Effector memory CD8-positive, alpha-beta T cell (primary cell): ENCODE measurements at regions not wholly inside any gene's neighbourhood (a gene's known extent, or its start where the extent isn't known, plus 50 kb on each side); places are given as distances from the start of the nearest gene placed in this dataset.

ENCODE experiments used
- ATAC-seq: fragments of 150-1000 bp; cut with Tn5 transposase; replicated peaks from 2 replicates; pipeline ENCODE4 v1.10.0; 2021; ENCODE audit warnings: mild to moderate bottlenecking, moderate library complexity
- DNase-seq, 3 experiments: peaks; one replicate each; pipeline ENCODE4 v3.0.0; 2021
- H3K27ac Mint-ChIP-seq, 2 donors: one replicate each; pipeline ENCODE4 v1.8.0; 2022; ENCODE audit warnings: mild to moderate bottlenecking in 2 of 2, mixed read lengths in 2 of 2, moderate library complexity in 2 of 2
- H3K27me3 Mint-ChIP-seq, 2 donors: one replicate each; pipeline ENCODE4 v1.8.0; 2022; ENCODE audit warnings: mixed read lengths in 2 of 2
- H3K36me3 Mint-ChIP-seq: one replicate; pipeline ENCODE4 v1.8.0; 2022; ENCODE audit warnings: mild to moderate bottlenecking, moderate library complexity, mixed read lengths; ENCODE audit not compliant: insufficient read depth
- H3K4me1 Mint-ChIP-seq, 2 donors: one replicate each; pipeline ENCODE4 v1.8.0; 2022; ENCODE audit warnings: low read depth in 2 of 2, mixed read lengths in 2 of 2
- H3K4me3 Mint-ChIP-seq, 2 donors: one replicate each; pipeline ENCODE4 v1.8.0; 2022; ENCODE audit warnings: mild to moderate bottlenecking in 2 of 2, mixed read lengths in 2 of 2, moderate library complexity in 2 of 2
- H3K9me3 Mint-ChIP-seq, 2 donors: one replicate each; pipeline ENCODE4 v1.8.0; 2022; ENCODE audit warnings: mixed read lengths in 2 of 2

DNA sequence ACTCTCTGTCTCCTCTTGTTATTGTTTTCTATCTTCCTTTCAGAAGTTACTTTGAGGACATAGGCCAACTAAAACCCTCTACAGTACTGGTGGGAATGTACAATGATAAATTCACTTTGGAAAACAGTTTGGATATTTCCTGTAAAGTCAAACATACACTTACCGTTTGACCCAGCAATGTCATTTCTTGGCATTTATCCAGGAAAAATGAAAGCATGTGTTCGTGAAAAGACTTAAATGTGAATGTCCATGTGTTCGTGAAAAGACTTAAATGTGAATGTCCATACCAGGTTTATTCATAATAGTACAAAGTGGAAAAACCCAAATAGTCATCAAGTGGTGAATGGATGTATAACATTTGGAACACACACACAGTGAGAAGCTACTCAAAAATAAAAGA lies 361.5 kb upstream of the DPH6 start:
- DNase-seq (no peak), ATAC-seq (no peak)
- H3K27ac Mint-ChIP-seq, result no peak overlapping the region
- H3K4me3 Mint-ChIP-seq, result no peak overlapping the region
- no peaks in the 10 kb centered on the region for H3K36me3 Mint-ChIP-seq
- no peaks in the 10 kb centered on the region for H3K4me1 Mint-ChIP-seq
- peaks cover 6 to 8% of the 10 kb centered on the region in 2 donors for H3K9me3 Mint-ChIP-seq
- H3K27me3 Mint-ChIP-seq, result no peaks in the 10 kb centered on the region

DNA sequence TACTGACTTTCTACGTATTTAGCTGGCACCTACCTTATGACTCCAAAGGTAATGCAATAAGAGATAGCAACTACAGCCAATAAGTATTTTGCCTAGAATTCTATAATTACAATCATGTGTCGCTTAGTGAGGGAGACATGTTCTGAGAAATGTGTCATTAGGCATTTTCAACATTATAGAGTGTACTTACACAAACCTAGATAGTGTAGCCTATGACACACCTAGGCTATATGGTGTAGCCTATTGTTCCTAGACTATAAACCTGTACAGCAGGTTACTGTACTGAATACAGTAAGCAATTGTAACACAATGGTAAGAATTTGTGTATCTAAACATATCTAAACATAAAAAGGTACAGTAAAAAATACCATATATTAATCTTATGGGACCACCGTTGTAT lies 363.4 kb upstream of the DPH6 start:
- Mint-ChIP-seq H3K9me3 (peaks cover 0 to 8% of the 10 kb centered on the region in 2 donors), H3K27ac (no peak overlapping the region), H3K4me1 (no peaks in the 10 kb centered on the region), H3K27me3 (no peaks in the 10 kb centered on the region), H3K36me3 (no peaks in the 10 kb centered on the region), H3K4me3 (no peak overlapping the region)
- no peak for DNase-seq
- no peak for ATAC-seq

DNA sequence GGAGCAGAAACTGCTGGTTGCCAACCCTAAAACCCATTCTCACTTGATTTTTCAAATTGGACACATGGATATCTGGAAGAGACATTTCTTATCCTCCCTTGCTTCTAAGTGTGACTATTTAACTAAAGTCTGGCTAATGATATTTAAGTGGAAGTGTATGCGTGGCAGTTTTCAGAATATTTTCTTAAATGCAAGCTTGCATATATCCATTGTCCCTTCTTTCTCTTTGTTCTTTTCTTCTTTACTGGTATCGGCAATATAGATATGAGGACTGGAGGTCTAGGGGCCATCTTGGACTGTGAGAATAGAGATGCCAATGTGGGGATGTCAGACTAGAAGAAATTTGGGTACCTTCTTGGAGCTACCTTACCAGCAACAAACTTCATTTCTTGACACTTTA lies 364.3 kb upstream of the DPH6 start:
- ATAC-seq (no peak), DNase-seq (no peak)
- Mint-ChIP-seq H3K4me3 (no peak overlapping the region), H3K36me3 (no peaks in the 10 kb centered on the region), H3K27ac (no peak overlapping the region), H3K9me3 (peaks cover 0 to 10% of the 10 kb centered on the region in 2 donors), H3K4me1 (no peaks in the 10 kb centered on the region), H3K27me3 (no peaks in the 10 kb centered on the region)

DNA sequence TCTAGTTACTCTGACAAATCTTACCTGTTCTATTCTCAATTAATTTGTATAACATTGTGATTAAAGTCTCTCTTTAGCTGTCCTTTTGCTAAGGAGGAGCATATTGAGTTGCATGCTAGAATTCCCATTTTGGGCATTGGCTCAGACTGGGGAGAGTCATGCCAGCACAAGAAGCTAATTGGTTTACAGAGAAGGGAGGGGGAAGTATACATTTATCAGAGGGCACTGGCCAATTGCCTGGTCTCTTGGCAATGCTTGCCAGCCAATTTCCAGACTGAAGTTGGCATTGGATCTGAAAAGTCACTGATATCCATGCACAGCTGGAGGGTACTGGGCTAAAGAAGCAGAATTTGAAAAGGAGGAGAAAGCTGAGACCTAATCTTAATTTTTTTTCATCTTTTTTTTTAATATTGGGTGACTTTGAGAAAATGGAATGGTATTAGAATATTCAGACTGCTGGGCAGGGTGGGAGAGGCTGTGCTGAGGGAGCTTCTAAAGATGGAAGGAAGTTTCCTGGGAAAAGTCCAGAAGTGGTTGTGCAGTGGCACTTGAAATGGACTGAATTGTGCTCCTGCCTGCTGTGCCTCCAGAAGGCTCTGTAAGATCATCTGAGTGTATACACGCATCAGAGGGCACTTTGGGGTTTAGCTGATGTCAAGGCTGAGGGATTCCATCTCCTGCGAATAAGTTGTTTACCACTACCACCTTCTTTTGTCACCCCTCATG lies 365.2 kb upstream of the DPH6 start:
- no peaks in the 10 kb centered on the region for H3K4me1 Mint-ChIP-seq
- ATAC-seq (no peak), DNase-seq (no peak)
- peaks cover 0 to 10% of the 10 kb centered on the region in 2 donors for H3K9me3 Mint-ChIP-seq
- H3K27ac Mint-ChIP-seq, result no peak overlapping the region
- no peaks in the 10 kb centered on the region for H3K36me3 Mint-ChIP-seq
- no peak overlapping the region for H3K4me3 Mint-ChIP-seq
- no peaks in the 10 kb centered on the region for H3K27me3 Mint-ChIP-seq

DNA sequence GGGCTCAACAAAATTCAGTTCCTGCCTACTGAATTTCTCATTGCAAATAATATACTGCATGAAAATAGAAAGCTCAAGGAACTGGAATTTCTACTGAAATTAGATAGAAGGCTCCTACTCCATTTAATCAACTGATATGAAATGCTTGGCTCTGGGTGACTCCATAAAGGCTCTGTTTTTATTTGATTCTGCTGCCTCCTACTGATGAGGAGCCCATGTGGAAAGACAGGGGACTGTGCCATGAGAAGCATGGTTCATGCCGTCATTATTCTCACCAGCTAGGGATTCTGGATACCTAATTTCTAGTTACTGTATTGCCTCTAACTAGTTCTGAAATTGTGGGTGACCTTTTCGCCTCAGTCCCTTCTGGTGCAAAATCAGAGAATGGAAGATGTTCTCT lies 366.2 kb upstream of the DPH6 start:
- Mint-ChIP-seq H3K9me3 (peaks cover 0 to 7% of the 10 kb centered on the region in 2 donors), H3K27ac (no peak overlapping the region), H3K4me1 (no peaks in the 10 kb centered on the region), H3K36me3 (no peaks in the 10 kb centered on the region), H3K27me3 (no peaks in the 10 kb centered on the region), H3K4me3 (no peak overlapping the region)
- no peak for ATAC-seq
- DNase-seq, result no peak

DNA sequence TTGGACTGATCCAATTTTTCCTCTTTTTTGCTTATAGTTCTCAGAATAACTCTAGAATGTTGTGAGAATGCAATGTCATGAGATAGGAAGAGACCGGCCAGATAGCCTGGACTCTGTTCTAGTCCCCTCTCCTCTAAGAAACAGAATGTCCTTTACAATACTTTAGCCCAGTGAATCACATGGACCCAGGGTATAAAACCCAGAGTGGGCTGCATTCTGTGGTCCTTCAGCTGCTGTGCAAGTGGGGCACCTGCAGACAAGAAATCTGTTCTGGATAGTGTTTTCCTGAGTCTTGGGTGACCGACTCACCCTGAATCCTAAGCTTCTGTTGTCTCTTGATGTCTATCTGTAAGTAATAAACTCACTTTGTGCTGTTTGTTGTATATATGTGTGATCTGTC lies 368.6 kb upstream of the DPH6 start:
- no peaks in the 10 kb centered on the region for H3K4me1 Mint-ChIP-seq
- peaks cover 12 to 14% of the 10 kb centered on the region in 2 donors for H3K9me3 Mint-ChIP-seq
- H3K4me3 Mint-ChIP-seq, result no peak overlapping the region
- no peak for ATAC-seq
- H3K36me3 Mint-ChIP-seq, result no peaks in the 10 kb centered on the region
- no peak overlapping the region for H3K27ac Mint-ChIP-seq
- DNase-seq, result no peak
- no peaks in the 10 kb centered on the region for H3K27me3 Mint-ChIP-seq

DNA sequence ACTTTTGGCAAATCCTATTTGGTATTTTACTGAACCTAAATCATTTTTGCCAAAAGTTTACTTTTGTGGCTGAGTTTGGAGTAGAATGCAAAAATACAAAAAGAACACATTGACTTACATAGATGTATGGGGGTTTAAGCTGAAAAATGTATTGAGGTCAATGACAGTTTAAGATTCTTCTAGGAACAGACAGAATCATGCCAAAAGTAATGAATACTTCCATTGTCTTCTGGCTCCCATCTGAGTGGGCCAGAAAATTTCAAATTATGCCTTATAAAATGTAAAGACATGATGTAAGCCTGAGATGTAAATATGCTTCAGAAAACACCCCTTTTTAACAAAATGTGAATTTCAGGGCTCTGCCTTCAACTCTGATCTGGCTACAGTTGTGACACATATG lies 375.1 kb upstream of the DPH6 start:
- H3K4me3 Mint-ChIP-seq, result no peak overlapping the region
- no peaks in the 10 kb centered on the region for H3K4me1 Mint-ChIP-seq
- no peak for DNase-seq
- H3K9me3 Mint-ChIP-seq, result peaks cover 5 to 14% of the 10 kb centered on the region in 2 donors
- no peaks in the 10 kb centered on the region for H3K27me3 Mint-ChIP-seq
- ATAC-seq, result no peak
- no peak overlapping the region for H3K27ac Mint-ChIP-seq
- no peaks in the 10 kb centered on the region for H3K36me3 Mint-ChIP-seq

DNA sequence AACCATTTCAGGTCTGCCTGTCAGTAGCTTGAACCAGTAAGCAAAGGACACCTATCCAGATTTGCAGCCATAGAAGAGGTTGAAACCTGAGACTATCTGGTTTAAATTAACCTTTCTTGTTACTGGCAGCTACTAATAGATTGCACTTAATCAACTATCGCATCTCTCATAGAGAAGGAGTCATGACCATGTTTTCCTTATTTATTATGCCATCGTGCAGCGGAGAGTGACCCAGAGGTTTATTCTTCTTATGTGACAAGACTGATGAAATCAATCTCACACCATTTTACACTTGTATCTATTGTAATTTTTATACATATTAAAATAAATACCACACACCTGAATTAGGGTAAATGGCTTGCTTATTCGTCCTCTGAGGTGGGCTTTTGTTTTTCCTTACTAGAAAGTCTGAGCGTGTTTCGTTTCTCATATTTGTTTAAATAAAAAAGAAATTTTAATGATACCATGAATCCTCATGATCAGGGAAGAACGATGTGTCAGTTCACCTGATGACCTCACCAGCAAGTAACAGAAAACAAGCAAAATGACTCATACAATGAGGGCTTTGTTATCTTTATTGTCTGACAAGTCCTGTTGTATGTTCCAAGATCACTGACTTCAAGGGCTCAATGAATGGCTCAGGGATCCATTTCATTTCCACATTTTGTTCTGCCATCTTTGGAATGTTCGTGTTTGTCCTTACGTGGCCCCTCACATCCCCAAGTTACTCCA lies 379.5 kb upstream of the DPH6 start:
- ATAC-seq (no peak), DNase-seq (no peak)
- Mint-ChIP-seq H3K36me3 (no peaks in the 10 kb centered on the region), H3K9me3 (peaks cover 0 to 5% of the 10 kb centered on the region in 2 donors), H3K4me3 (no peak overlapping the region), H3K27me3 (no peaks in the 10 kb centered on the region), H3K4me1 (no peaks in the 10 kb centered on the region), H3K27ac (no peak overlapping the region)

DNA sequence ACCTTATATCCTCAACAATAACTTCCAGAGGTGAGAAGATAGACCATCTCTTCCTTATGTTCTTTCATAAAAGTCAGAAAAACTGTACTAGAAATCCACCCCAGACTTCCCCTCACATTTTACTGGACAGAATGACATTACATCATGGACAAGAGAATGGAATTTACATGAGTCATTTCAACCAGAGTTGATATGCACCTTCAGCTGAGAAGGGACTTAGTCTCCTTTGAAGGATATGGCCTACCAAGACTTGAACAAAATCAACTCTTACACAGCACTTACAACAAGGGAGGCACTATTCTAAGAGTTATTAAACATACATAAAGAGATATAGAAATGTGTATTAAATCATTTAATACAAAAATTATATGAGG lies 380.0 kb upstream of the DPH6 start:
- DNase-seq, result no peak
- ATAC-seq, result no peak
- Mint-ChIP-seq H3K9me3 (peaks cover 0 to 5% of the 10 kb centered on the region in 2 donors), H3K27ac (no peak overlapping the region), H3K4me1 (no peaks in the 10 kb centered on the region), H3K27me3 (no peaks in the 10 kb centered on the region), H3K4me3 (no peak overlapping the region), H3K36me3 (no peaks in the 10 kb centered on the region)

DNA sequence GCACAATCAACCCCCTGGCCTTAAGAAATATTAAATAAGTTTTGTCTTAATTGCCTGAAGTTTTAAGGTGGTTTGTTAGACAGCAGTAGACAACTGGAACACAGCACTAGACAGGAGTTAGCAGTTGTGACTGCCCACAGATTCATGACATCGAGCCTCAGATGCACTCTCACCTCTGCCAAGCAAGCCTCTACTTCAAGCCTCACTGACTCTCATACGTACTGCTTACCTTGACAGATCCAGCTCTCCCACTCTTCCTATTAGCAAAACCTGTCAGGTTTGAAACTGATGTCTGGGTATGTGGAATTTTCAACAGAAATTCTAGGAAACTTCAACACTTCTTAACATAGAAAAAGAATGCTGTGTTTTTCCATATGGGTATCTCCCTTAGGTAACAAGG lies 382.9 kb upstream of the DPH6 start:
- Mint-ChIP-seq H3K27ac (no peak overlapping the region), H3K4me1 (no peaks in the 10 kb centered on the region), H3K36me3 (no peaks in the 10 kb centered on the region), H3K4me3 (no peak overlapping the region), H3K9me3 (peaks cover 0 to 7% of the 10 kb centered on the region in 2 donors), H3K27me3 (no peaks in the 10 kb centered on the region)
- ATAC-seq (no peak), DNase-seq (no peak)

DNA sequence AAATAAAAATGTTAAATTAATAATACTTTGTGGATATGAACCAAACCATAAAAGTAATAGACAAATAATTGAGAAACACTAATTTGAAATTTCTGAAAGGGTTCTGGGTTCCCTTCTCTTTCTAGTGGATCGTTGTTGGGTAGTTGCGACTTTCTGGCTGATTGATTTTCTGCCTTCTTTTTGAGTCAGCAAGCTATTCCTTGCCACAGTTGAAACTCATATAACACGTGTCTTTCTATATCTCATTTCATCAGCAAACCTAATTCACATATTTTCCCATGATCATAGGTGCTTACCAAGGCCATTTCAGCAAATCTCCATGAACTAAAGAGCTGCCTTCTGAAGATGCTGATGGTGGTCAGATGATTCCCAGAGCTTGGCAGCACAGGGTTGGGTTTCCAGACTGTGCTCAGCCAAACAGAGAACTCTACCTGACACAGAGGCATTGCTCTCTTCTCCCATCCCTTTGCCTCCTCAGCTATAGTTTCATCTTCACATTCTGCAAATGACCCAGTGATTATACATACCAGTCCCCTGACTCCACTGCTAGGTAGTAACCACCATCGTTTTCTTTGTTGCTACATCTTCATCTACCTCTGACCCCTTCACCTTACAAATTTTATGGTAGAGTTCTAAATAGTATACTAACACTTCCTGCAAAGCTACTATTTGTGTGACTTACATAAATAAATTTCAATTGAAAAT lies 383.9 kb upstream of the DPH6 start:
- no peaks in the 10 kb centered on the region for H3K27me3 Mint-ChIP-seq
- H3K36me3 Mint-ChIP-seq, result no peaks in the 10 kb centered on the region
- H3K4me3 Mint-ChIP-seq, result no peak overlapping the region

DNA sequence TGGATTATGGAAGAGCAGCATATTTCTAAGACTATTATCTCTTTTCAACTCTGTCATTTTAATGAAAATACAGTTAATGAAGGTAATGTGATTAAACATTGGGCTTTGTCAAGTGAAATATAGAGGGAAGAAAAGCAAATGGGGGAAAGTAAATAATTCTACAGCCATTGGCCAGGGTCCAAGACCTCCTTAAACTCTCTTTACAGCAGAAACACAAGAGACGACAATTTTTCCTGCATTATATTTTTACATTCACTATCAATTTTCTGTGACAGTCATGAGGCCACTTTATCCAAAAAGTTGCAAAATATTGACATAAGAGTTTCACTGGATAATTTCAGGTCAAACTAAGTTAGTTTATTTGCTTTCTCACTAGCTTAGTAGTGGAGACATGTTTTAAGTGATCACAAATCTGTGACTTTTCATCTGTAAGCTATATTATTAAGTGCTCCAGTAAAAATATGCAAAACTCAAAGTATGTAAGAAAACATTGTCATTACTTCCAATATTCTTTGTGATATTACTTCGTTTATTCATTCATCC lies 385.9 kb upstream of the DPH6 start:
- Mint-ChIP-seq H3K36me3 (no peaks in the 10 kb centered on the region), H3K4me1 (no peaks in the 10 kb centered on the region), H3K4me3 (no peak overlapping the region), H3K9me3 (peaks cover 0 to 7% of the 10 kb centered on the region in 2 donors), H3K27me3 (no peaks in the 10 kb centered on the region), H3K27ac (no peak overlapping the region)
- DNase-seq (no peak), ATAC-seq (no peak)

More for the DNA sequence above, 383.9 kb upstream of the DPH6 start:
- Mint-ChIP-seq H3K9me3 (peaks cover 0 to 7% of the 10 kb centered on the region in 2 donors), H3K4me1 (no peaks in the 10 kb centered on the region), H3K27ac (no peak overlapping the region)
- ATAC-seq (no peak), DNase-seq (no peak)

DNA sequence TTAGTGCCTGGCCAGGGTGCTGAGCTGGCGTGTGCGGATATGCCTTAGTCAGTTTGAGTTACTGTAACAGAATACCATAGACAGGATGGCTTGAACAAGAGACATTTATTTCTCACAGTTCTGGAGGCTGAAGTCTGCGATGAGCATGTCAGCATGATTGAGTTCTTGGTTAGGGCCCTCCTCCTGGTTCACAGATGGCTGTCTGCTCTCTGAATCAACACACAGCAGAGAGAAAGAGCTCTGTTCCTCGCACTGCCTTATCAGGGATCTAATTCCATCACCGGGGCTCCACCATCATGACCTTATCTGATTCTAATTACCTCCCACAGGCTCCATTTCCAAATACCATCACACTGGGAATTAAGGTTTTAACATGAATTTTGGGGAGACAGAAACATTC lies 386.6 kb upstream of the DPH6 start:
- Mint-ChIP-seq H3K4me1 (no peaks in the 10 kb centered on the region), H3K4me3 (no peak overlapping the region), H3K27me3 (no peaks in the 10 kb centered on the region), H3K36me3 (no peaks in the 10 kb centered on the region), H3K9me3 (peaks cover 0 to 7% of the 10 kb centered on the region in 2 donors), H3K27ac (no peak overlapping the region)
- DNase-seq (no peak), ATAC-seq (no peak)
